GM23338 (cell line): ENCODE measurements at regions not wholly inside any gene's neighbourhood (a gene's known extent, or its start where the extent isn't known, plus 50 kb on each side); places are given as distances from the start of the nearest gene placed in this dataset.

ENCODE experiments used
- ATAC-seq: fragments of 200-7000 bp; cut with Tn5 transposase; 3 replicates; pipeline ENCODE4 v1.9.1; 2020
- DNase-seq: peaks from one replicate; pipeline ENCODE4 v3.0.0-alpha.2; 2015; ENCODE audit warnings: low spot score
- H2AFZ ChIP-seq: fragments of 200-600 bp; sonication (generic); 2 replicates; pipeline ENCODE4 v1.8.0; 2016; ENCODE audit warnings: antibody characterized with exemption, mild to moderate bottlenecking, moderate library complexity
- H3F3A ChIP-seq: fragments of 200-600 bp; sonication (generic); replicated peaks from 2 replicates; pipeline ENCODE4 v1.8.0; 2017; ENCODE audit warnings: antibody characterized with exemption, mixed run types, low read depth
- H3K27ac ChIP-seq: fragments of 200-600 bp; sonication (generic); 2 replicates; pipeline ENCODE4 v1.6.1; 2016; ENCODE audit warnings: low read depth
- H3K27me3 ChIP-seq: fragments of 200-600 bp; sonication (generic); 2 replicates; pipeline ENCODE4 v1.8.0; 2016; ENCODE audit warnings: mild to moderate bottlenecking, mixed run types, moderate library complexity; ENCODE audit not compliant: insufficient read depth
- H3K36me3 ChIP-seq: fragments of 200-600 bp; sonication (generic); 2 replicates; pipeline ENCODE4 v1.8.0; 2016; ENCODE audit warnings: mild to moderate bottlenecking; ENCODE audit not compliant: insufficient read depth
- H3K4me1 ChIP-seq: fragments of 200-600 bp; sonication (generic); 2 replicates; pipeline ENCODE4 v1.8.0; 2016; ENCODE audit warnings: mild to moderate bottlenecking, moderate library complexity; ENCODE audit not compliant: insufficient read depth
- H3K4me2 ChIP-seq: fragments of 200-600 bp; sonication (generic); 2 replicates; pipeline ENCODE4 v1.7.1; 2017; ENCODE audit warnings: mixed run types
- H3K4me3 ChIP-seq: fragments of 200-600 bp; sonication (generic); 2 replicates; pipeline ENCODE4 v1.6.1; 2016; ENCODE audit warnings: mixed run types
- H3K79me2 ChIP-seq: fragments of 200-600 bp; sonication (generic); replicated peaks from 2 replicates; pipeline ENCODE4 v1.8.0; 2017; ENCODE audit warnings: mild to moderate bottlenecking; ENCODE audit not compliant: insufficient read depth
- H3K9me2 ChIP-seq: fragments of 200-600 bp; sonication (generic); 2 replicates; pipeline ENCODE4 v1.8.0; 2017; ENCODE audit not compliant: insufficient read depth
- H4K20me1 ChIP-seq: fragments of 200-600 bp; sonication (generic); replicated peaks from 2 replicates; pipeline ENCODE4 v1.8.0; 2017; ENCODE audit warnings: mild to moderate bottlenecking; ENCODE audit not compliant: insufficient read depth
- H3K27ac Mint-ChIP-seq: 2 replicates; pipeline ENCODE4 v1.8.0; 2020; ENCODE audit warnings: inconsistent platforms, mild to moderate bottlenecking, moderate library complexity, mixed read lengths
- H3K27me3 Mint-ChIP-seq: 3 replicates; pipeline ENCODE4 v1.8.0; 2022; ENCODE audit warnings: low read depth, mild to moderate bottlenecking, moderate library complexity, mixed read lengths, inconsistent platforms; ENCODE audit not compliant: insufficient read depth, poor library complexity
- H3K36me3 Mint-ChIP-seq: 3 replicates; pipeline ENCODE4 v1.8.0; 2021; ENCODE audit warnings: low read depth, mild to moderate bottlenecking, inconsistent platforms, moderate library complexity, mixed read lengths
- H3K4me1 Mint-ChIP-seq: 3 replicates; pipeline ENCODE4 v1.8.0; 2020; ENCODE audit warnings: mild to moderate bottlenecking, inconsistent platforms, mixed read lengths
- H3K4me3 Mint-ChIP-seq: 3 replicates; pipeline ENCODE4 v1.8.0; 2021; ENCODE audit warnings: moderate library complexity, mild to moderate bottlenecking, inconsistent platforms, mixed read lengths
- H3K9me3 Mint-ChIP-seq: 3 replicates; pipeline ENCODE4 v1.8.0; 2020; ENCODE audit warnings: moderate library complexity, mild to moderate bottlenecking, inconsistent platforms, mixed read lengths
- CTCF ChIP-seq, 2 experiments: fragments of 200-600 bp in 1 of 2; sonication (generic) in 1 of 2; conservative IDR thresholded peaks; 2 replicates each; pipeline versions ENCODE4 v1.5.1 to v1.6.1; 2016 to 2017; ENCODE audit warnings: antibody characterized with exemption in 2 of 2, low read depth in 2 of 2, mild to moderate bottlenecking in 2 of 2, moderate library complexity in 1 of 2
- ETS1 ChIP-seq: IDR thresholded peaks from 2 replicates; pipeline ENCODE4 v1.6.1; 2016; ENCODE audit warnings: antibody characterized with exemption
- EZH2 ChIP-seq: fragments of 200-600 bp; sonication (generic); IDR thresholded peaks from one replicate; pipeline ENCODE4 v1.8.0; 2017; ENCODE audit warnings: antibody characterized with exemption, mild to moderate bottlenecking, low read depth; ENCODE audit not compliant: unreplicated experiment
- EZH2phosphoT487 ChIP-seq: fragments of 200-600 bp; sonication (generic); IDR thresholded peaks from one replicate; pipeline ENCODE4 v1.8.1; 2018; ENCODE audit warnings: antibody characterized with exemption; ENCODE audit not compliant: unreplicated experiment
- JUNB ChIP-seq: IDR thresholded peaks from one replicate; pipeline ENCODE4 v1.6.1; 2016; ENCODE audit warnings: antibody characterized with exemption; ENCODE audit not compliant: unreplicated experiment
- POLR2AphosphoS5 ChIP-seq: IDR thresholded peaks from 2 replicates; pipeline ENCODE4 v1.6.1; 2016; ENCODE audit warnings: antibody characterized with exemption, low read depth
- ZNF114 ChIP-seq: fragments of 250-450 bp; sonication (Bioruptor Pico); IDR thresholded peaks from 2 replicates; pipeline ENCODE4 v1.5.0; 2020; ENCODE audit warnings: mild to moderate bottlenecking, moderate library complexity
- ZNF331 ChIP-seq: fragments of 250-450 bp; sonication (Bioruptor Pico); IDR thresholded peaks from 2 replicates; pipeline ENCODE4 v1.5.0; 2020; ENCODE audit warnings: low read depth, mild to moderate bottlenecking, moderate library complexity
- ZNF462 ChIP-seq: fragments of 250-450 bp; sonication (Bioruptor Pico); IDR thresholded peaks from 2 replicates; pipeline ENCODE4 v1.5.0; 2020; ENCODE audit warnings: mild to moderate bottlenecking, moderate library complexity

GRCh38 chrX:18051690-18052089 is 169.0 kb downstream of the BEND2 start (continued):
- TF ChIP-seq CTCF (conservative IDR thresholded peaks at IDR 0.05; ENCODE audit: low read depth in 2 of 2) (no peak), ETS1 (no peak), EZH2phosphoT487 (no peak)

GRCh38 chrX:18047491-18047890 is 173.2 kb downstream of the BEND2 start:
- Histone ChIP-seq H3K4me1 (no peaks in the 10 kb centered on the region), H3K9me2 (no peaks in the 10 kb centered on the region), H2AFZ (no peak overlapping the region), H3K36me3 (no peaks in the 10 kb centered on the region), H3K4me2 (no peak overlapping the region), H3K27ac (no peak overlapping the region), H4K20me1 (no peaks in the 10 kb centered on the region), H3K4me3 (no peak overlapping the region), H3K79me2 (no peaks in the 10 kb centered on the region), H3K27me3 (no peaks in the 10 kb centered on the region), H3F3A (no peaks in the 10 kb centered on the region)
- DNase-seq (no peak), ATAC-seq (no peak)
- Mint-ChIP-seq H3K27ac (no peak overlapping the region), H3K4me1 (peaks cover 8% of the 10 kb centered on the region; the same call in 2 of the 3 replicates), H3K27me3 (no peaks in the 10 kb centered on the region), H3K4me3 (no peak overlapping the region), H3K9me3 (0 out of 3 replicates have a peak, but pooled peaks cover 3% of the 10 kb centered on the region), H3K36me3 (peaks cover 6% of the 10 kb centered on the region; the same call in 1 of the 3 replicates)
- TF ChIP-seq ZNF331 (no peak), ZNF114 (CRISPR knock-in tag) (no peak), ZNF462 (CRISPR knock-in tag) (no peak), POLR2AphosphoS5 (no peak), JUNB (no peak), EZH2 (no peak), CTCF (conservative IDR thresholded peaks at IDR 0.05; ENCODE audit: low read depth in 2 of 2) (no peak)
